GM19395 (cell line): ENCODE measurements at regions not wholly inside any gene's neighbourhood (a gene's known extent, or its start where the extent isn't known, plus 50 kb on each side); places are given as distances from the start of the nearest gene placed in this dataset.
"Not testable (repeated sequence)": the region's sequence is repeated elsewhere in the genome, so short reads cannot be mapped to it uniquely, and the experiment has no call there.

Source experiments
- ATAC-seq: cut with Tn5 transposase; IDR thresholded peaks from one replicate; pipeline ENCODE4 v1.9.1; 2021; ENCODE audit warnings: mild to moderate bottlenecking, moderate library complexity; ENCODE audit not compliant: unreplicated experiment

DNA sequence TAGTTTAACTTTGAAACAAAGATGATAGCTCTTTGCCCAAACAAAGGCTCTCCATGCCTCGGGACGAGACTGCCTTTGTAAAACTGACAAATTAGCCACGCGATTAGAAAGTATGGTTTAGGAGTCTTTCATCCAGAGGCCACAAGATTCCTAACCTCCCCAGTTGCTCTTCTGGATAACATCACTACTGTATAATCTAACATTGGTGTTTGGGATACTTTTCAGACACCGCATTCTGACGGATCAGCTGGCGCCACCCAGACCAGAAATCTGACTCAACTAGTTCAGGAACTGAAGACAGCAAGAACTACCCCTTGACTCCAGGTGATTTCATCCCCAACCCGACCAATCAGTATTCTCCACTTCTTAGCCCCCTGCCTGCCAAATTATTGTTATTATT is 98.1 kb upstream of the TEX13D start:
- no peak for ATAC-seq

GRCh38 chrX:124238268-124238667 is 94.2 kb upstream of the TEX13D start:
- no peak for ATAC-seq

GRCh38 chrX:124239324-124239723 is 93.1 kb upstream of the TEX13D start:
- no peak for ATAC-seq

GRCh38 chrX:124239911-124240310 is 92.5 kb upstream of the TEX13D start:
- ATAC-seq = peak; percentile 90

DNA sequence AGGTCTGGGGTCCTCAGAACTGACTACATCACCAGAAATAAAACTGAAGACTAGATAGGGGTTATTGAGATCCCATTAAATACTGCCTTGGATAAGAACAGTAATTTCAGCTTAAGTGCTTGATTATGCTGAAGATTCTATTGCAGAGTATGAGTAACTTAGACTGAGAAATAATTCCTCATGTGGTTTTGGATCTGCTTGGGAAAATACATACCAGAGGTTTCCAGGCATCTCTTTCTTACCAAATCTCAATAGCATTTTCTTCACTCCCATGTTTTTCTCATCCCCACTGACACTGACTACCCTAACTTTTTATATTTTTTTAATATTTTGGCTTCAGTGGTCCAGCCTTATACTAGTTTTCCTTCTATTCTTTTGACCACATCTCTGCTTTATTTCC is 92.0 kb upstream of the TEX13D start:
- no peak for ATAC-seq

DNA sequence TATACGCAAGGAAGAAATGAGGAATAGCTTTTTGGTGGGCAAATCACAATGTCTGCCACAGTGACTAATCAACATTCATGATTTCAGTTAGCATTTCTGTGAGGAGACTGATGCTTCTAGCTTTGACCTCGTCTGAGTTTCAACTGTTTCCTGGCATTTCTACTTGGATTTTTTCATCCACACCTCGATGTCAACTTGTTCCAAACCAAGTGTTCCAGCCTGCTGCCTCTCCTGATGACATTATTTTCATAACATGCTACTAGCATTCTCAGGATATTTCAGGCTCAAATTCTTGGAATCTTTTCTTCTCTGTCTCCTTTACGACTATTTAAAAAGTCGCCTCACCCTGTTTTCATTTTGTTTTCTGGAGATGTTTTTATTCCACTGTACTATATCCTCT is 90.3 kb upstream of the TEX13D start:
- ATAC-seq = no peak

DNA sequence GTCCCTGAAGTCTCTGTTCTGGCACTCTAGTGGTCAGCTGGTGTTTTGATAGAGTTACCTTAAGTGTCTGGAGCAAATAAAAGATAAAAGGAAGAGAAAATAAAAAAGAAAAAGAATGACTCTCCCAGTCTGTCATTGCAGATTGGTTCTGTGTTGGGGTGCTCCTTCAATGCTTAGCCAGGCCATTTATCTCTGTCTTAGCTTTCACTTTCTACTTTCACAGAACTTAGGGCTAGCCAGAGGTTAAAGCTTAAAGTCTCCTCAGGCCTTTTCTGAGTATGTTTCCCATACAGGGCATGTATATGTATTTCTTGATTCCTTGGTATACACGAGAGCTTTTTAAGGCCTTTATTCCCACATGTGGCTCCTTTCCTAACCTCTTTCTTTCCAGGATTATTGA is 83.1 kb upstream of the TEX13D start:
- no peak for ATAC-seq

DNA sequence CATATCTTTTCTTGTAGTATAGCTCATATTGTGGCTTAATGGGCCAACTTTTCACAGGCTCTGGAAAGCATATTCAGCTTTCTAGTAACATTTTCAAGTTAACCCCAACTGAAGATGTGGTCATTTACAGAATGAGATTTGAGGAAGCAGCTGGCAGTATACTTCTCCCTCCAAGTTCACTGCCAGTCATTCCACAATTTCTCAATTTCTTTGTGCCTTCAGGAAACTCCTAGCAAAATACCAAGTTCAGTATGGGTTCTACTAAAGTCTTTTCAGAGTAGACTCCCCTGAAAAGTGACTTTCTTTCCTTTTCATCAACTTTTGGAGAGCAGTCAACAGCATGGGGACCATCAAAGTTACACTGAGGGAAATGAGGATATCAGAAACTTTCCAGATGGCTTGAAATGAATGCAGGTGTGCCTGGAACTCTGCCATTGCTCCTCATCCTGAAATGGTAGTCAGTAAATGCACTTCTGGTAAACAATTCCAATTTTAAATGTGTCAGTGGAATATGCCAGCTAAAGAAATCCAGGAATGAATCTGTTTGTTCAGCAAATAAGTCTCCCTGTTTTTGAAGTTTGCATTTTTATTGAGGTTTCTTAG is 81.5 kb upstream of the TEX13D start:
- no peak for ATAC-seq

- ATAC-seq = no peak
These were observed 77.8 kb upstream of the TEX13D start for GRCh38 chrX:124254611-124255010.

DNA sequence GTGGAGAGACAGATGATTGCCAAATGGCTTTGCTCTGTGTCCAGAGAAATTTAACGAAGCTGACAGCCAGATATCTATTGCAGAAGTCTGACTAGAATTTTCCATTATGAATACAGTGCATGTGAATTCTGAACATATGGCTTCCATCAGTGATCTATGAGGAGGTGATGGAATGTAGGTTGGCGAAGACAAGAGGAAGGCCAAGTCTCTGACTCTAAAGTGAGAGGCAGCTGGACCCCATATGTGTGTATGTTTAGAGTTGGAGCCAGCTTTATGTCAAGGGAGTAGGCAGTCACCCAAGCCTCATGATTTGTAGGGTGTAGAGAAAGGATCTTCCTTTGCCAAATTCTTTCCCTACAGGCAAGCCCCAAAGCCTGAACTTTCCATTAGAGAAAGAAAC is 76.2 kb upstream of the TEX13D start:
- ATAC-seq = no peak

DNA sequence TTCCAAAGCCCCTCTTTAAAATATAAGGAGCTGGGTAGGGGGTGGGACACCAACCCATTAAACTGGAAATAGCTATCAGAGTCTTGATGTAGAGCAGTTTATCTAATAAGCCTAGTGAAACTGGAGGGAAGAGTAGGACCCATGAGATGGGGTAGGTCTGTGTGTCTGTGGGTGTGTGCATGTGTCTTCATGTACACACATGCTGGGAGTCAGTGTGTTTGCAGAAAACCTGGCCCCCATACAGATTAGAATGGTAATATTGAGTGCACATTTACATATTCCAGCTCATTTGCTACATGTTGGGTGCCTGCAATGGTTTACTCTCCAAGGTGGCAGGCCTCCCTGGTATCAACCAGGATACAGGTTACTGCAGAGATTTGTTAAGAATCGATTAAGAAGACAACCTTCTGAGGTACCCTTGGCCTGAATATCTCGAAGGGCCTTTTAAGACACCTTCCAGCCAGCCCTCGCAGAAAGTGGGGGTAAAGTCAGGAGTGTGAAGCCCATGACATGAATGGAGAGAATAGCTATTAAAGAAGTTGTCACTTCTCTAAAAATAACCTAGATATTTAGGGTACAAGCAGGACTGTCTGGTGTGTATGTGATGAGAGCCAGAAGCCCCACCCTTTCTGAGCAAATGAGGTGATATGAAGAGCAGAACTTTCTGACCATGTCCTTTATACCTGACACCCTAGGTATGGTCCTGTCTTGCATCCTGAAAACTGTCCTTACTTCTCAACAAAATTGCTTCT is 75.7 kb upstream of the TEX13D start:
- no peak for ATAC-seq

GRCh38 chrX:124257924-124258702 is 74.3 kb upstream of the TEX13D start:
- ATAC-seq = no peak

- no peak for ATAC-seq
These were observed 71.6 kb upstream of the TEX13D start for GRCh38 chrX:124260845-124261244.

DNA sequence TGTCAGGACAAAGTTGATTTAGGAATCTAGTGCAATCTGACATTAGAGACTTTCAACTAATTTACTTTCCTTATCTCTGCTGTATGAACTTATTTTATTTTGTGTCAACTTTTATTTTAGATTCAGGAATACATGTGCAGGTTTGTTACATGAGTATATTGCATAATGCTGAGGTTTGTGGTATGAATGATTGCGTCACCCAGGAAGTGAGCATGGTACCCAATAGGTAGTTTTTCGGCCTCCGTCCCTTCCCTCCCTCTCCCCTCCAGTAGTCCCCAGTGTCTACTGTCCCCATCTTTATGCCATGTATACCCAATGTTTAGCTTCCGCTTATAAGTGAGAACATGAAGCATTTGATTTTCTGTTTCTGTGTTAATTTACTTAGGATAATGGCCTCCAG is 68.7 kb upstream of the TEX13D start:
- ATAC-seq = no peak

DNA sequence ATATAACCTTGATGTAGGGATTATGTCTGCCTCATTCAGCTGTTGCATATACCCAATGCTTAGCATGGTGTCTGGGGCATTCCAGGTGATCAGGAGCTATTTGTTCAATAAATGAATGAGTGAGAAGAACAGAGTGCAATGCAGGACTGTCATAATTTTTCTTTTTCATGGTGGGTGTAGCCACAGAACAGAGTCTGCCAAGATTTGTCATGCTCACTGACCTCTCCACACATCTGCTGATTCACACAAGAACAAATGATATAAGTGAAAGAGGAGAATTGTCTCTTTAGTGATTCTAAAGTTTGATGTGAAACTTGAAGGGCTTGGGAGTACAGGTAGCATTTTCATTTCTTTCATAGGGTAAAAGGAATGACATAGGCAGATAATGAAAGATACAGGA is 64.4 kb upstream of the TEX13D start:
- no peak for ATAC-seq

- ATAC-seq = no peak
These were observed 62.6 kb upstream of the TEX13D start for GRCh38 chrX:124269881-124270280.

DNA sequence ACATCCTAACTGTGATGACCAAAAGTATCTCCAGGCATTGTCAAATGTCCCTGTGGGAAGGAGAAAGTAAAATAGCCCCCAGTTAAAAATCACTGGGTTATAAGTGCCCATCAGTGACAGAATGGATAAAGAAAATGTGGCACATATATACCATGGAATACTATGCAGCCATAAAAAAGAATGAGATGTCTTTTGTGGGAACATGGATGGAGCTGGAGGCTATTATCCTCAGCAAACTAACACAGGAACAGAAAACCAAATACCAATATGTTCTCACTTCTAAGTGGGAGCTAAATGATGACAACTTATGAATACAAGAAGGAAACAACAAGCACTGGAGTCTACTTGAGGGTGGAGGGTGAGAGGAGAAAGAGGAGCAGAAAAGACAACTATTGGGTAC is 60.9 kb upstream of the TEX13D start:
- ATAC-seq = not testable (repeated sequence)

DNA sequence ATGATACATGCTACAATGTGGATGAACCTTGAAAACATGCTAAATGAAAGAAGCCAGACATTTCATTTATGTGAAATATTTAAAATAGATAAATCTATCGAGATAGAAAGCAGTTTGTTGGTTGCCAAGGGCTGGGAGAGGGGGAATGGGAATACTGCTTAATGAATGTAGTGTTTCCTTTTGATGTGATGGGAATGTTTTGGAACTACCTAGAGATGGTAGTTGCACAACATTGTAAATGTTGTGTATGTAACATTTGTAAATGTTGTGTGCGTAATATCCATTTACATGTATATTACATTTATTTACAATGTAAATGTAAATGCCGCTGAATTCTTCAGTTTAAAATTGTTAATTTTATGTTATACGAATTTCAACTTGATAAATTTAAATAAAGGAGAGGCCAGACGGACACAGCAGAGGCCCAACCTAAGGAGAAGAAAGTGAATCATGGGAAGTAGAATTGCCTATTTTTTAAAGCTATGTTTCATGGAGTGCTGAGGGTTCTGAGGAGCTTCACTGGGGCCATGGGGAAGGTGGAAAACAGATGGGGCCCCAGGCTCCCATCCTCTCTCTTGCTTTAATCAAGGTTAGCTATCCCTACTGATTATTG is 60.0 kb upstream of the TEX13D start:
- no peak for ATAC-seq

DNA sequence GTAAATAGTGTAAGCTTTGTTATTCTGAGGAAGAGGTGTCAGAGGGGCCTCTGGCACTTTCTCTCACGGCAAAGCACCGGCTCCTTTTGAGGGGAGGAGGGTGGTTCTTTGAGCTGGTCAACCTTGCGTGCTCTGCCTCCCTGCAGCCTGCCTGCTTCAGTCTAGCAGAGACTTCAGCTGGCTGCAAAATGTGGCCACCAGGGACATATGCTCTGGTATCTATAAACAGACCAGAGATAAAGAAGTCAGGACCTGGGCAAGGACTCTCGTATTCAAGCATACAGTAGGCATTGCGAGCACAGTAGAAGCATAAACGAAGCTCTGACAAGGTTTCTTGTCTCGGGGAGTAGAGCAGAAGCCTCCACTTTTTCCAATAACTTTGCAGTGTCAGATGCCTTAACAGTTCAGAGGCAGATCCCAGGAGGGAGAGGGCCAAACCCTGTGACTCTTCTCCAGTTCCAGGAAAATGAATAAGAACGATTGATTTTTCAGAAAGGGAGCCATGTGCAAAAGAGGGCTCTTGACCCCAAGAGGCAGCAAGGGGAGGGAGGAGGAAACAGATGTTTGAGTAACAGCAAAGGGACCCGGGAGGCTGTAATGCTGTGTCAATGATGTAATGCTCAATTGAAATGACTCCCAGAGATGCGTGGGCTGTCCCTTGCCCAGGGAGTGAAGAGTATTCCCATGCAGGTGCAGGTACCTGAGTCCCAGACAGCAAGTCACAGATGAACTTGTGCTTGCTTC is 57.9 kb upstream of the TEX13D start:
- ATAC-seq = no peak

GRCh38 chrX:124275182-124275894 is 57.1 kb upstream of the TEX13D start:
- ATAC-seq = no peak
